ENCODE measurements at regions not wholly inside any gene's neighbourhood (a gene's known extent, or its start where the extent isn't known, plus 50 kb on each side); places are given as distances from the start of the nearest gene placed in this dataset.

DNA sequence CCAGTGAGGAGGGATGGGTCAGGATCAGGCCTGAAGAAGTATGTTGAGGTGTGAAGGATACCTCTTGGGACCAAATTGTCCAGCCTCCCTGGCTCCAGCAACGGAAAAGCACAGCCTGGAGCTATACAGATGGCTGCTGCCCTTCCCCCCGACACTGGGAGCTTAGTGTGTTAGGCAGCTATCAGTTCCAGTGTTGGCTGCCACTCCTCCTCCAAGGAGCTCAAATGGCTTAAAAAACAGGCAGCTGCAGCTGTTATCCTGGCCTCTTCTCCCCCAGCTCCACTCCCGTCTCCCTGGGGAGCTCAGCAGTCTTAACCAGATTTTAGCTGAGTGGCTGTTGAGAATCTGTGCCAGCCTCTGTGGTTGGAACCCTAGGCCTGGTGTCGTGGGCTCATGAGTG lies 225.0 kb downstream of the JRKL start:
- Histone ChIP-seq H3K36me3 (ENCODE audit: insufficient read depth, low read length) (no peaks in the 10 kb centered on the region), H2AFZ (ENCODE audit: low read length) (no peak overlapping the region), H3K4me3 (ENCODE audit: low read depth, low read length, poor library complexity, severe bottlenecking) (no peak overlapping the region), H3K4me2 (ENCODE audit: low read length) (no peak overlapping the region), H4K20me1 (ENCODE audit: insufficient read depth, low read length) (no peaks in the 10 kb centered on the region), H3K4me1 (ENCODE audit: insufficient read depth, low read length, severe bottlenecking) (no peaks in the 10 kb centered on the region), H3K27ac (ENCODE audit: low read depth, low read length, poor library complexity, severe bottlenecking) (no peak overlapping the region), H3K9me3 (ENCODE audit: low read length) (no peaks in the 10 kb centered on the region), H3K79me2 (ENCODE audit: insufficient read depth, low read length) (no peaks in the 10 kb centered on the region), H3F3A (ENCODE audit: insufficient read depth, low read length) (no peaks in the 10 kb centered on the region), H3K9ac (ENCODE audit: low read length) (no peak overlapping the region), H3K9me2 (ENCODE audit: low read depth, low read length) (no peaks in the 10 kb centered on the region), H3K27me3 (ENCODE audit: insufficient read depth, low read length) (no peaks in the 10 kb centered on the region)
- TF ChIP-seq, protein P1, sequence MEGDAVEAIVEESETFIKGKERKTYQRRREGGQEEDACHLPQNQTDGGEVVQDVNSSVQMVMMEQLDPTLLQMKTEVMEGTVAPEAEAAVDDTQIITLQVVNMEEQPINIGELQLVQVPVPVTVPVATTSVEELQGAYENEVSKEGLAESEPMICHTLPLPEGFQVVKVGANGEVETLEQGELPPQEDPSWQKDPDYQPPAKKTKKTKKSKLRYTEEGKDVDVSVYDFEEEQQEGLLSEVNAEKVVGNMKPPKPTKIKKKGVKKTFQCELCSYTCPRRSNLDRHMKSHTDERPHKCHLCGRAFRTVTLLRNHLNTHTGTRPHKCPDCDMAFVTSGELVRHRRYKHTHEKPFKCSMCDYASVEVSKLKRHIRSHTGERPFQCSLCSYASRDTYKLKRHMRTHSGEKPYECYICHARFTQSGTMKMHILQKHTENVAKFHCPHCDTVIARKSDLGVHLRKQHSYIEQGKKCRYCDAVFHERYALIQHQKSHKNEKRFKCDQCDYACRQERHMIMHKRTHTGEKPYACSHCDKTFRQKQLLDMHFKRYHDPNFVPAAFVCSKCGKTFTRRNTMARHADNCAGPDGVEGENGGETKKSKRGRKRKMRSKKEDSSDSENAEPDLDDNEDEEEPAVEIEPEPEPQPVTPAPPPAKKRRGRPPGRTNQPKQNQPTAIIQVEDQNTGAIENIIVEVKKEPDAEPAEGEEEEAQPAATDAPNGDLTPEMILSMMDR (IDR thresholded peaks at IDR 0.05; ENCODE audit: low read length), result no peak
- no peak for TF ChIP-seq EZH2 (IDR thresholded peaks at IDR 0.05; ENCODE audit: borderline replicate concordance, low read length)

DNA sequence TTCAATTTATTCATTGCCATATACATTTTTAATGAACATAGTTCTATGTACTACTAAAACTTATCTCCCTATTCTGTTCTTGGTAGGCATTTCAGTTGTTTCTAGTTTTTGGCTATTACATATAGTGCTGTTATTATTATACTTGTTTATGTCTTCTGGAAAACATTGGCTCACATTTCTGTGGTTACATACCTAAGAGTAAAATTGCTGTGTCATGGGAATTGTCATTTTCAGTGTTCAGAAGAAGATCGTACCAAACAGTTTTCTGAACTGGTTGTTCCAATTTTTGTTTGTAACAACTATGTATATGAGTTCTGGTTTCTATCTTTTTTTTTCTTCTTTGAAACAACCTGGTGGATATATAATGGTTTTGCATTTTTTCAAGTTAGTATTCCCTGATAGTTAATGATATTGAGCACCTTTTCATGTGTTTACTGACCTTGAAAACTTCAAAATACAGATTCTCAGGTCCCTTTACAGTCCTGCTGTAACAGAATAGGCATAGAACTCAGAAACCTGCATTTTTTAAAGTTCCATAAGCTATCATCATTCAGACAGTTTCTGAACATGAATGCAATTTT lies 230.7 kb downstream of the JRKL start:
- Histone ChIP-seq H3F3A (ENCODE audit: insufficient read depth, low read length) (no peaks in the 10 kb centered on the region), H3K4me3 (ENCODE audit: low read depth, low read length, poor library complexity, severe bottlenecking) (no peak overlapping the region), H3K36me3 (ENCODE audit: insufficient read depth, low read length) (no peaks in the 10 kb centered on the region), H2AFZ (ENCODE audit: low read length) (no peak overlapping the region), H3K9ac (ENCODE audit: low read length) (no peak overlapping the region), H3K9me3 (ENCODE audit: low read length) (no peaks in the 10 kb centered on the region), H3K79me2 (ENCODE audit: insufficient read depth, low read length) (no peaks in the 10 kb centered on the region), H3K27me3 (ENCODE audit: insufficient read depth, low read length) (no peaks in the 10 kb centered on the region), H4K20me1 (ENCODE audit: insufficient read depth, low read length) (no peaks in the 10 kb centered on the region), H3K4me2 (ENCODE audit: low read length) (no peak overlapping the region), H3K9me2 (ENCODE audit: low read depth, low read length) (no peaks in the 10 kb centered on the region), H3K27ac (ENCODE audit: low read depth, low read length, poor library complexity, severe bottlenecking) (no peak overlapping the region), H3K4me1 (ENCODE audit: insufficient read depth, low read length, severe bottlenecking) (no peaks in the 10 kb centered on the region)
- no peak for TF ChIP-seq EZH2 (IDR thresholded peaks at IDR 0.05; ENCODE audit: borderline replicate concordance, low read length)
- TF ChIP-seq, protein P1 (IDR thresholded peaks at IDR 0.05; ENCODE audit: low read length), result no peak

DNA sequence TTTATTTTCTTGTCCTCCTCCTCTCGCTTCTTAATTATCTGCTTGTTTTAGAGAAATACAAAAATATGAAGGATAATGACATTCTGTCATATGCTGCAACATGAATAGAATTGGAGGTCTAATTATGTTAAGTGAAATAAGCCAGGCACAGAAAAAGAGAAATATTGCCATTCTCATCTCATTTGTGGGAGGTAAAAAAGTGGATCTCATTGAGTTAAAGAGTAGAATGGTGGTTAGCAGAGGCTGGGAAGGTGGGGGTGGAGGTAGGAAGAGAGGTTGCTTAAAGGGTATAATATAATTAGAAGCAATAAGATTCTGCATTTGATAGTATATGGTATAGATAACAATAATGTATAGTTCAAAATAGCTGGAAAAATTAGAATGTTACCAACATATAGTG lies 231.3 kb downstream of the JRKL start:
- no peaks in the 10 kb centered on the region for H3K4me1 ChIP-seq (ENCODE audit: insufficient read depth, low read length, severe bottlenecking)
- no peaks in the 10 kb centered on the region for H3K9me2 ChIP-seq (ENCODE audit: low read depth, low read length)
- TF ChIP-seq EZH2 (IDR thresholded peaks at IDR 0.05; ENCODE audit: borderline replicate concordance, low read length), result no peak
- TF ChIP-seq, protein P1 (IDR thresholded peaks at IDR 0.05; ENCODE audit: low read length), result no peak
- no peak overlapping the region for H3K4me3 ChIP-seq (ENCODE audit: low read depth, low read length, poor library complexity, severe bottlenecking)
- no peaks in the 10 kb centered on the region for H3K27me3 ChIP-seq (ENCODE audit: insufficient read depth, low read length)
- H3K9ac ChIP-seq (ENCODE audit: low read length), result no peak overlapping the region
- no peak overlapping the region for H3K4me2 ChIP-seq (ENCODE audit: low read length)
- H3K27ac ChIP-seq (ENCODE audit: low read depth, low read length, poor library complexity, severe bottlenecking), result no peak overlapping the region
- no peak overlapping the region for H2AFZ ChIP-seq (ENCODE audit: low read length)
- H3F3A ChIP-seq (ENCODE audit: insufficient read depth, low read length), result no peaks in the 10 kb centered on the region
- H4K20me1 ChIP-seq (ENCODE audit: insufficient read depth, low read length), result no peaks in the 10 kb centered on the region
- H3K36me3 ChIP-seq (ENCODE audit: insufficient read depth, low read length), result no peaks in the 10 kb centered on the region
- H3K79me2 ChIP-seq (ENCODE audit: insufficient read depth, low read length), result no peaks in the 10 kb centered on the region
- no peaks in the 10 kb centered on the region for H3K9me3 ChIP-seq (ENCODE audit: low read length)
